Tibial nerve (tissue), 4 donors: ENCODE measurements at regions not wholly inside any gene's neighbourhood (a gene's known extent, or its start where the extent isn't known, plus 50 kb on each side); places are given as distances from the start of the nearest gene placed in this dataset.
A peak's percentile ranks its signal among the peaks of the same experiment; 100 is the strongest.

ENCODE experiments used
- DNase-seq, 2 donors: peaks; one replicate each; pipeline ENCODE4 v3.0.0-alpha.2; 2019; ENCODE audit warnings: low spot score in 2 of 2
- H3K27ac ChIP-seq, 4 donors: fragments of 200-600 bp; sonication (generic) in 3 of 4; one replicate each; pipeline ENCODE4 v1.5.1; 2017 to 2019; ENCODE audit warnings: mild to moderate bottlenecking in 1 of 4
- H3K27me3 ChIP-seq, 2 donors: fragments of 200-600 bp; sonication (generic) in 1 of 2; one replicate each; pipeline versions ENCODE4 v1.5.1 to v1.6.0; 2017 to 2019
- H3K36me3 ChIP-seq, 3 donors: fragments of 200-600 bp; sonication (generic); one replicate each; pipeline ENCODE4 v1.5.1; 2018 to 2019
- H3K4me1 ChIP-seq, 4 donors: fragments of 200-600 bp; sonication (generic) in 3 of 4; one replicate each; pipeline ENCODE4 v1.5.1; 2017 to 2019
- H3K4me3 ChIP-seq, 4 donors: fragments of 200-600 bp; sonication (generic) in 3 of 4; one replicate each; pipeline ENCODE4 v1.5.1; 2017 to 2019; ENCODE audit warnings: mild to moderate bottlenecking in 1 of 4, moderate library complexity in 1 of 4
- H3K9me3 ChIP-seq, 4 donors: fragments of 200-600 bp; sonication (generic) in 3 of 4; one replicate each; pipeline ENCODE4 v1.5.1; 2017 to 2019
- CTCF ChIP-seq, 5 experiments: fragments of 200-600 bp in 3 of 5; fragments of 450-650 bp in 2 of 5; sonication (generic) in 3 of 5; IDR thresholded peaks; one replicate each; pipeline ENCODE4 v1.5.1; 2016 to 2019; ENCODE audit warnings: antibody characterized with exemption in 5 of 5, mild to moderate bottlenecking in 3 of 5, moderate library complexity in 2 of 5
- EP300 ChIP-seq, 2 donors: sonication (generic); formaldehyde crosslinking; IDR thresholded peaks; one replicate each; pipeline ENCODE4 v1.6.1; 2017; ENCODE audit warnings: antibody characterized with exemption in 2 of 2, mild to moderate bottlenecking in 1 of 2
- POLR2A ChIP-seq, 2 donors: fragments of 450-650 bp; IDR thresholded peaks; one replicate each; pipeline ENCODE4 v1.6.1; 2017; ENCODE audit warnings: antibody characterized with exemption in 2 of 2, mild to moderate bottlenecking in 2 of 2, moderate library complexity in 2 of 2
- WGBS, 2 donors: methylation state at CpG; one replicate each; pipeline ENCODE4 v1.1.5; 2018; 5-methylcytosine and 5-hydroxymethylcytosine counted together

- no peaks in the 10 kb centered on the region for H3K4me1 ChIP-seq
- TF ChIP-seq POLR2A (IDR thresholded peaks at IDR 0.05) (no peak), EP300 (IDR thresholded peaks at IDR 0.05) (peak; percentile 13 to 27), CTCF (IDR thresholded peaks at IDR 0.05) (peak; percentile 29 to 50 (median 39))
- H3K27me3 ChIP-seq: no peaks in the 10 kb centered on the region
- H3K4me3 ChIP-seq: no peak overlapping the region
- H3K36me3 ChIP-seq: no peaks in the 10 kb centered on the region
- no peaks in the 10 kb centered on the region for H3K9me3 ChIP-seq
- peak in 1 of 2 donors; percentile 37 for DNase-seq
- no peak overlapping the region for H3K27ac ChIP-seq
- WGBS, 2 donors: 55 to 73% methylated on average over 3 of the region's 3 CpGs
These were observed 730.2 kb downstream of the TUSC7 start for GRCh38 chr3:117439812-117440211.

- Histone ChIP-seq H3K36me3 (no peaks in the 10 kb centered on the region), H3K9me3 (no peaks in the 10 kb centered on the region), H3K27ac (no peak overlapping the region), H3K27me3 (no peaks in the 10 kb centered on the region), H3K4me1 (no peaks in the 10 kb centered on the region), H3K4me3 (no peak overlapping the region)
- TF ChIP-seq POLR2A (IDR thresholded peaks at IDR 0.05) (no peak), EP300 (IDR thresholded peaks at IDR 0.05) (no peak), CTCF (IDR thresholded peaks at IDR 0.05) (no peak)
- 78 to 79% methylated on average over 4 of the region's 4 CpGs for WGBS, 2 donors
- DNase-seq: no peak
These were observed 732.3 kb downstream of the TUSC7 start for GRCh38 chr3:117441851-117442250.

- WGBS, 2 donors: 85 to 86% methylated on average over 4 of the region's 4 CpGs
- Histone ChIP-seq H3K36me3 (no peaks in the 10 kb centered on the region), H3K9me3 (no peaks in the 10 kb centered on the region), H3K4me1 (no peaks in the 10 kb centered on the region), H3K4me3 (no peak overlapping the region), H3K27me3 (no peaks in the 10 kb centered on the region), H3K27ac (no peak overlapping the region)
- TF ChIP-seq CTCF (IDR thresholded peaks at IDR 0.05) (no peak), POLR2A (IDR thresholded peaks at IDR 0.05) (no peak), EP300 (IDR thresholded peaks at IDR 0.05) (no peak)
- DNase-seq: no peak
These were observed 733.0 kb downstream of the TUSC7 start for GRCh38 chr3:117442566-117442965.

GRCh38 chr3:117443014-117443413 is 733.4 kb downstream of the TUSC7 start:
- DNase-seq: no peak
- Histone ChIP-seq H3K4me3 (no peak overlapping the region), H3K27ac (no peak overlapping the region), H3K27me3 (no peaks in the 10 kb centered on the region), H3K9me3 (no peaks in the 10 kb centered on the region), H3K36me3 (no peaks in the 10 kb centered on the region), H3K4me1 (no peaks in the 10 kb centered on the region)
- WGBS, 2 donors: 78 to 81% methylated on average over 5 of the region's 5 CpGs
- TF ChIP-seq CTCF (IDR thresholded peaks at IDR 0.05) (no peak), EP300 (IDR thresholded peaks at IDR 0.05) (no peak), POLR2A (IDR thresholded peaks at IDR 0.05) (no peak)

GRCh38 chr3:117444175-117444574 is 734.6 kb downstream of the TUSC7 start:
- Histone ChIP-seq H3K36me3 (no peaks in the 10 kb centered on the region), H3K27ac (no peak overlapping the region), H3K9me3 (no peaks in the 10 kb centered on the region), H3K4me3 (no peak overlapping the region), H3K4me1 (no peaks in the 10 kb centered on the region), H3K27me3 (no peaks in the 10 kb centered on the region)
- WGBS, 2 donors: 84 to 94% methylated on average over 4 of the region's 4 CpGs
- no peak for TF ChIP-seq CTCF (IDR thresholded peaks at IDR 0.05)
- TF ChIP-seq POLR2A (IDR thresholded peaks at IDR 0.05): no peak
- TF ChIP-seq EP300 (IDR thresholded peaks at IDR 0.05): no peak
- DNase-seq: no peak
